Stomach (tissue), 4 donors: ENCODE measurements at regions not wholly inside any gene's neighbourhood (a gene's known extent, or its start where the extent isn't known, plus 50 kb on each side); places are given as distances from the start of the nearest gene placed in this dataset.

Source experiments
- POLR2A ChIP-seq, 4 donors: fragments of 450-650 bp; IDR thresholded peaks; one replicate each; pipeline ENCODE4 v1.6.1; 2016; ENCODE audit warnings: antibody characterized with exemption in 4 of 4, control low read depth in 2 of 4, mild to moderate bottlenecking in 1 of 4, moderate library complexity in 1 of 4
- POLR2AphosphoS5 ChIP-seq, 3 donors: sonication (generic); formaldehyde crosslinking; IDR thresholded peaks; one replicate each; pipeline ENCODE4 v1.6.1; 2016; ENCODE audit warnings: antibody characterized with exemption in 3 of 3
- TF ChIP-seq, protein P1 (sequence below), 7 experiments: fragments of 450-650 bp in 4 of 7; fragments of 200-600 bp in 3 of 7; sonication (generic) in 3 of 7; IDR thresholded peaks; one replicate each; pipeline ENCODE4 v1.5.1; 2016 to 2019; ENCODE audit warnings: antibody characterized with exemption in 7 of 7, control low read depth in 2 of 7, mild to moderate bottlenecking in 1 of 7

DNA sequence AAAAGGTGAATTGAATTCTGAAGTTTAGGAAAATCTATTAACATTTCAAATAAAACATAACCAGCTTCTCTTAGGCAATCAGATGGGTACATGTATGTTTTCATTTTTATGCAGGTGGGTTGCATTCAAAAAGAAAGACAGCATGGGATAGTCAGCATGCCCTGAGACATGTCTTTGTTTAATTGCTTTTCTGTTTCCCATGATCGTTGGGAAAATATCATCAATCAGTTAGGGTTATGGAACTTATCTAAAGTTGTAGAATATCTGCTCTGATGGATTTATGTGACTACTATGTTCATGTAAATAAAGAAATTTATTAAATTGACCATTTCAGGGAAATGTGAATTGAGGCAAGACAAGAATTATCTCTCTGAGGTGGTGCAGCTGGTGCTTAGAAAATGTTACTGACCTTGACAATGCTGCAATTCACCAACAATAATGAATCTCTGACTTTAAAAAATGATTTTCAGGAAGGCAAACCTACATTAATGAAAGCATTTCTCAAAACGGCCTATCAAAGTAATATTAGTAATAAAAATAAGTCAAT lies 112.7 kb downstream of the RFPL4B start:
- TF ChIP-seq POLR2AphosphoS5 (IDR thresholded peaks at IDR 0.05) (no peak), POLR2A (IDR thresholded peaks at IDR 0.05) (no peak)
- TF ChIP-seq, protein P1, sequence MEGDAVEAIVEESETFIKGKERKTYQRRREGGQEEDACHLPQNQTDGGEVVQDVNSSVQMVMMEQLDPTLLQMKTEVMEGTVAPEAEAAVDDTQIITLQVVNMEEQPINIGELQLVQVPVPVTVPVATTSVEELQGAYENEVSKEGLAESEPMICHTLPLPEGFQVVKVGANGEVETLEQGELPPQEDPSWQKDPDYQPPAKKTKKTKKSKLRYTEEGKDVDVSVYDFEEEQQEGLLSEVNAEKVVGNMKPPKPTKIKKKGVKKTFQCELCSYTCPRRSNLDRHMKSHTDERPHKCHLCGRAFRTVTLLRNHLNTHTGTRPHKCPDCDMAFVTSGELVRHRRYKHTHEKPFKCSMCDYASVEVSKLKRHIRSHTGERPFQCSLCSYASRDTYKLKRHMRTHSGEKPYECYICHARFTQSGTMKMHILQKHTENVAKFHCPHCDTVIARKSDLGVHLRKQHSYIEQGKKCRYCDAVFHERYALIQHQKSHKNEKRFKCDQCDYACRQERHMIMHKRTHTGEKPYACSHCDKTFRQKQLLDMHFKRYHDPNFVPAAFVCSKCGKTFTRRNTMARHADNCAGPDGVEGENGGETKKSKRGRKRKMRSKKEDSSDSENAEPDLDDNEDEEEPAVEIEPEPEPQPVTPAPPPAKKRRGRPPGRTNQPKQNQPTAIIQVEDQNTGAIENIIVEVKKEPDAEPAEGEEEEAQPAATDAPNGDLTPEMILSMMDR (IDR thresholded peaks at IDR 0.05): no peak
